ENCODE measurements at regions not wholly inside any gene's neighbourhood (a gene's known extent, or its start where the extent isn't known, plus 50 kb on each side); places are given as distances from the start of the nearest gene placed in this dataset.

- no peaks in the 10 kb centered on the region for H3K4me1 Mint-ChIP-seq
- no peak overlapping the region for H3K27ac ChIP-seq (ENCODE audit: low read length)
- no peak overlapping the region for H3K4me3 Mint-ChIP-seq
- intact Hi-C loops (cut with micrococcal nuclease): no loop called here
- TF ChIP-seq, protein P1, sequence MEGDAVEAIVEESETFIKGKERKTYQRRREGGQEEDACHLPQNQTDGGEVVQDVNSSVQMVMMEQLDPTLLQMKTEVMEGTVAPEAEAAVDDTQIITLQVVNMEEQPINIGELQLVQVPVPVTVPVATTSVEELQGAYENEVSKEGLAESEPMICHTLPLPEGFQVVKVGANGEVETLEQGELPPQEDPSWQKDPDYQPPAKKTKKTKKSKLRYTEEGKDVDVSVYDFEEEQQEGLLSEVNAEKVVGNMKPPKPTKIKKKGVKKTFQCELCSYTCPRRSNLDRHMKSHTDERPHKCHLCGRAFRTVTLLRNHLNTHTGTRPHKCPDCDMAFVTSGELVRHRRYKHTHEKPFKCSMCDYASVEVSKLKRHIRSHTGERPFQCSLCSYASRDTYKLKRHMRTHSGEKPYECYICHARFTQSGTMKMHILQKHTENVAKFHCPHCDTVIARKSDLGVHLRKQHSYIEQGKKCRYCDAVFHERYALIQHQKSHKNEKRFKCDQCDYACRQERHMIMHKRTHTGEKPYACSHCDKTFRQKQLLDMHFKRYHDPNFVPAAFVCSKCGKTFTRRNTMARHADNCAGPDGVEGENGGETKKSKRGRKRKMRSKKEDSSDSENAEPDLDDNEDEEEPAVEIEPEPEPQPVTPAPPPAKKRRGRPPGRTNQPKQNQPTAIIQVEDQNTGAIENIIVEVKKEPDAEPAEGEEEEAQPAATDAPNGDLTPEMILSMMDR (IDR thresholded peaks at IDR 0.05): no peak
- no peak overlapping the region for H3K4me3 ChIP-seq (ENCODE audit: low read length)
- DNase-seq: no peak
- peaks cover 22 to 31% of the 10 kb centered on the region in 2 donors for H3K9me3 Mint-ChIP-seq
- no peak overlapping the region for H3K27ac Mint-ChIP-seq
- no peaks in the 10 kb centered on the region for H3K36me3 ChIP-seq (ENCODE audit: control insufficient read depth, insufficient read depth, low read length)
- no peaks in the 10 kb centered on the region for H3K27me3 Mint-ChIP-seq (ENCODE audit: low read depth in 2 of 2)
- WGBS (ENCODE audit: insufficient coverage): no CpG with 5 or more reads among the region's 3 CpGs
- no peak for ATAC-seq
- no peaks in the 10 kb centered on the region for H3K27me3 ChIP-seq (ENCODE audit: control insufficient read depth, insufficient read depth, low read length)
- H3K9me3 ChIP-seq (ENCODE audit: control insufficient read depth, insufficient read depth, low read length): no peaks in the 10 kb centered on the region
- H3K4me1 ChIP-seq (ENCODE audit: control insufficient read depth, insufficient read depth, low read length): no peaks in the 10 kb centered on the region
- H3K36me3 Mint-ChIP-seq: no peaks in the 10 kb centered on the region
Observed at GRCh38 chr4:23390246-23390645, 499.6 kb downstream of the PPARGC1A start.

DNA sequence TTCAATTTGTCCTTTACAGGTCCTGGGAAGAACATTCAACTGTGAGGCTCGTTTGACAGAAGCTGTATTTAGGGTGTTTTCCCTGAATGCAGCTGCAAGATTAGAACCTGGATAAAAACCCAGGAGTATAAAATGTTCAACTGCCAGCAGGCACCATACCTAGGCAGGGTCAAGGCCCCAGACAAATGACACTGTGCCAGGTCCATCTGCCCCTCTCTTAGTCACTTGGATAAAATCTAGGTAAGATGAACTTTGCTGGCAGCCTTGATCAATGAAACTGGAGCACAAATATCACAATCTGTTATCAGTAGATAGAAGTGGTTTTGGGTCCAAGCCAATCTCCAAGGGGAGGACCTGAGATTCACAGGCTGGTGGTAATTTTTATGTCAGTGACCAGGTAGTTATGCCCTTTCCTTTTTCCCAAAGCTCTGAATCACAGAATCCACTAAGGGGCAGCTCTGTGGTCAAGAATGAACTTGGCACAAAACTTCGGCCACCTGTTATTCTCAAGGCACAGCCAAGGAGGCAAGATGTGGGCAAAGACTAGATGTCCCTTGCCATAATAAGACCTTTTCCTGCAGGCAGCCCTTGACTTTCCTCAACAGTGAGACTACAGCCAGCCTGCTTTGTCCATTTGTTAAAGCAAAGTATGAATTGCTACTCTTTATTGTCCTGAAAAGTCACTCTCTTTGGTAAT lies 501.0 kb downstream of the PPARGC1A start:
- DNase-seq: no peak
- WGBS (ENCODE audit: insufficient coverage): 73% methylated on average over 2 of the region's 2 CpGs
- H3K27ac Mint-ChIP-seq: no peak overlapping the region
- H3K36me3 Mint-ChIP-seq: no peaks in the 10 kb centered on the region
- Histone ChIP-seq H3K27ac (ENCODE audit: low read length) (no peak overlapping the region), H3K36me3 (ENCODE audit: control insufficient read depth, insufficient read depth, low read length) (no peaks in the 10 kb centered on the region), H3K4me3 (ENCODE audit: low read length) (no peak overlapping the region), H3K27me3 (ENCODE audit: control insufficient read depth, insufficient read depth, low read length) (no peaks in the 10 kb centered on the region), H3K4me1 (ENCODE audit: control insufficient read depth, insufficient read depth, low read length) (no peaks in the 10 kb centered on the region), H3K9me3 (ENCODE audit: control insufficient read depth, insufficient read depth, low read length) (no peaks in the 10 kb centered on the region)
- no peaks in the 10 kb centered on the region for H3K4me1 Mint-ChIP-seq
- no peak overlapping the region for H3K4me3 Mint-ChIP-seq
- intact Hi-C loops (cut with micrococcal nuclease): no loop called here
- TF ChIP-seq, protein P1 (IDR thresholded peaks at IDR 0.05): no peak
- ATAC-seq: no peak
- H3K9me3 Mint-ChIP-seq: peaks cover 17 to 32% of the 10 kb centered on the region in 2 donors
- no peaks in the 10 kb centered on the region for H3K27me3 Mint-ChIP-seq (ENCODE audit: low read depth in 2 of 2)

- Mint-ChIP-seq H3K27me3 (ENCODE audit: low read depth in 2 of 2) (no peaks in the 10 kb centered on the region), H3K27ac (no peak overlapping the region), H3K36me3 (no peaks in the 10 kb centered on the region), H3K4me3 (no peak overlapping the region), H3K4me1 (no peaks in the 10 kb centered on the region), H3K9me3 (peaks cover 17 to 32% of the 10 kb centered on the region in 2 donors)
- intact Hi-C loops (cut with micrococcal nuclease): no loop called here
- Histone ChIP-seq H3K27me3 (ENCODE audit: control insufficient read depth, insufficient read depth, low read length) (no peaks in the 10 kb centered on the region), H3K27ac (ENCODE audit: low read length) (no peak overlapping the region), H3K9me3 (ENCODE audit: control insufficient read depth, insufficient read depth, low read length) (no peaks in the 10 kb centered on the region), H3K36me3 (ENCODE audit: control insufficient read depth, insufficient read depth, low read length) (no peaks in the 10 kb centered on the region), H3K4me3 (ENCODE audit: low read length) (no peak overlapping the region), H3K4me1 (ENCODE audit: control insufficient read depth, insufficient read depth, low read length) (no peaks in the 10 kb centered on the region)
- TF ChIP-seq, protein P1 (IDR thresholded peaks at IDR 0.05): no peak
- ATAC-seq (no peak), DNase-seq (no peak)
- 95% methylated on average over 6 of the region's 6 CpGs for WGBS (ENCODE audit: insufficient coverage)
Observed at GRCh38 chr4:23388255-23388654, 501.6 kb downstream of the PPARGC1A start.

GRCh38 chr4:23384741-23385140 lies 505.1 kb downstream of the PPARGC1A start:
- Histone ChIP-seq H3K36me3 (ENCODE audit: control insufficient read depth, insufficient read depth, low read length) (no peaks in the 10 kb centered on the region), H3K4me3 (ENCODE audit: low read length) (no peak overlapping the region), H3K4me1 (ENCODE audit: control insufficient read depth, insufficient read depth, low read length) (no peaks in the 10 kb centered on the region), H3K27me3 (ENCODE audit: control insufficient read depth, insufficient read depth, low read length) (no peaks in the 10 kb centered on the region), H3K9me3 (ENCODE audit: control insufficient read depth, insufficient read depth, low read length) (no peaks in the 10 kb centered on the region), H3K27ac (ENCODE audit: low read length) (no peak overlapping the region)
- Mint-ChIP-seq H3K27ac (no peak overlapping the region), H3K9me3 (peaks cover 6 to 20% of the 10 kb centered on the region in 2 donors), H3K4me1 (no peaks in the 10 kb centered on the region), H3K4me3 (no peak overlapping the region), H3K27me3 (ENCODE audit: low read depth in 2 of 2) (no peaks in the 10 kb centered on the region), H3K36me3 (no peaks in the 10 kb centered on the region)
- no peak for DNase-seq
- no peak for ATAC-seq
- TF ChIP-seq, protein P1 (IDR thresholded peaks at IDR 0.05): no peak
- intact Hi-C loops (cut with micrococcal nuclease): no loop called here
- 94% methylated on average over 2 of the region's 2 CpGs for WGBS (ENCODE audit: insufficient coverage)

Measured in natural killer cell (primary cell).